ENCODE measurements at regions not wholly inside any gene's neighbourhood (a gene's known extent, or its start where the extent isn't known, plus 50 kb on each side); places are given as distances from the start of the nearest gene placed in this dataset.
"Not testable (repeated sequence)": the region's sequence is repeated elsewhere in the genome, so short reads cannot be mapped to it uniquely, and the experiment has no call there.

DNA sequence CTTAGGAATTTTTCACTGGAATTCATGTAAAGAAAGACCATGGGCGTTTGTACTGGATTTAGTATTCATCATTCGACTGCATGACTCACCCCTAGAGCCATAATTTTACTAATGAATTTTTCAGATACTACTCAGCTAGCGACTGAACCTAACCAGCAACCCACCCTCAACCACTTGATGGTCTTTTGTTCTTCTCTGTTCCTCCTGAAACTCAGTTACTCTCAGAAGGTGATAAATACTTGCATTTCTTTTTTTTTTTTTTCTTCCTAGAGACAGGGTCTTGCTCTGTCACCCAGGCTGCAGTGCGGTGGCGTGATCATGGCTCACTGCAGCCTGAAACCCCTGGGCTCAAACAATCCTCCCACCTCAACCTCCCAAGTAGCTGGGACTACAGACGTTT, 62.8 kb upstream of the PCAT7 start:
- WGBS, result 90% methylated on average over 6 of the region's 6 CpGs
- H3K4me1 ChIP-seq (ENCODE audit: control insufficient read depth in 2 of 2, insufficient read depth in 2 of 2, low read length in 2 of 2); H3K4me3 ChIP-seq (ENCODE audit: low read length in 2 of 2); H3K36me3 ChIP-seq (ENCODE audit: control insufficient read depth in 2 of 2, insufficient read depth in 2 of 2, low read length in 1 of 2); DNase-seq (ENCODE audit: low read depth in 6 of 9, low spot score in 9 of 9); H3K27me3 ChIP-seq (ENCODE audit: control insufficient read depth in 2 of 2, insufficient read depth in 1 of 2, low read length in 1 of 2); H3K9me3 ChIP-seq (ENCODE audit: control insufficient read depth in 2 of 2, insufficient read depth in 1 of 2, low read length in 1 of 2); H3K27ac ChIP-seq (ENCODE audit: low read depth in 1 of 2, low read length in 1 of 2): not testable (repeated sequence)

- WGBS, result 93% methylated on average over 5 of the region's 5 CpGs
- no peak for DNase-seq (ENCODE audit: low read depth in 6 of 9, low spot score in 9 of 9)
- no peaks in the 10 kb centered on the region for H3K36me3 ChIP-seq (ENCODE audit: control insufficient read depth in 2 of 2, insufficient read depth in 2 of 2, low read length in 1 of 2)
Measured at GRCh38 chr9:94498801-94499453, 56.0 kb upstream of the PCAT7 start.

DNA sequence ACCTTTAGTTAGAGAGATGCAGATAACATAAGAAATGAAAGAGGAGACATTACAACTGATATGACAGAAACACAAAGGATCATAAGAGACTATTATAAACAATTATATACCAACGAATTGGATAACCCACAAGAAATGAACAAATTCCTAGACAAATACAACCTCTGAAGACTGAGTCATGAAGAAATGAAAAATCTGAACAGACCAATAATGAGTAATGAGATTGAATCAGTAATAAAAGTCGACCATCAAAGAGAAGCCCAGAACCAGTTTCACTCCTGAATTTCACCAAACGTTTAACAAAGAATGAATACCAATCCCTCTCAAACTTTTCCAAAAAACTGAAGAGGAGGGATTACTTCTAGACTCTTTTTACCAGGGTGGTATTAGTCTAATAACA, 50.5 kb upstream of the PCAT7 start:
- no peaks in the 10 kb centered on the region for H3K9me3 ChIP-seq (ENCODE audit: control insufficient read depth in 2 of 2, insufficient read depth in 1 of 2, low read length in 1 of 2)
- no peaks in the 10 kb centered on the region for H3K36me3 ChIP-seq (ENCODE audit: control insufficient read depth in 2 of 2, insufficient read depth in 2 of 2, low read length in 1 of 2)
- no peaks in the 10 kb centered on the region for H3K27me3 ChIP-seq (ENCODE audit: control insufficient read depth in 2 of 2, insufficient read depth in 1 of 2, low read length in 1 of 2)
- no peak overlapping the region for H3K4me3 ChIP-seq (ENCODE audit: low read length in 2 of 2)
- no peak for DNase-seq (ENCODE audit: low read depth in 6 of 9, low spot score in 9 of 9)
- no peak overlapping the region for H3K27ac ChIP-seq (ENCODE audit: low read depth in 1 of 2, low read length in 1 of 2)
- no peaks in the 10 kb centered on the region for H3K4me1 ChIP-seq (ENCODE audit: control insufficient read depth in 2 of 2, insufficient read depth in 2 of 2, low read length in 2 of 2)
- WGBS, result 97% methylated on average over 3 of the region's 3 CpGs

More at GRCh38 chr9:94498801-94499453, 56.0 kb upstream of the PCAT7 start:
- no peaks in the 10 kb centered on the region for H3K9me3 ChIP-seq (ENCODE audit: control insufficient read depth in 2 of 2, insufficient read depth in 1 of 2, low read length in 1 of 2)
- H3K4me1 ChIP-seq (ENCODE audit: control insufficient read depth in 2 of 2, insufficient read depth in 2 of 2, low read length in 2 of 2), result no peaks in the 10 kb centered on the region
- no peak overlapping the region for H3K4me3 ChIP-seq (ENCODE audit: low read length in 2 of 2)
- H3K27me3 ChIP-seq (ENCODE audit: control insufficient read depth in 2 of 2, insufficient read depth in 1 of 2, low read length in 1 of 2), result no peaks in the 10 kb centered on the region
- no peak overlapping the region for H3K27ac ChIP-seq (ENCODE audit: low read depth in 1 of 2, low read length in 1 of 2)
